ENCODE measurements at regions not wholly inside any gene's neighbourhood (a gene's known extent, or its start where the extent isn't known, plus 50 kb on each side); places are given as distances from the start of the nearest gene placed in this dataset.

DNA sequence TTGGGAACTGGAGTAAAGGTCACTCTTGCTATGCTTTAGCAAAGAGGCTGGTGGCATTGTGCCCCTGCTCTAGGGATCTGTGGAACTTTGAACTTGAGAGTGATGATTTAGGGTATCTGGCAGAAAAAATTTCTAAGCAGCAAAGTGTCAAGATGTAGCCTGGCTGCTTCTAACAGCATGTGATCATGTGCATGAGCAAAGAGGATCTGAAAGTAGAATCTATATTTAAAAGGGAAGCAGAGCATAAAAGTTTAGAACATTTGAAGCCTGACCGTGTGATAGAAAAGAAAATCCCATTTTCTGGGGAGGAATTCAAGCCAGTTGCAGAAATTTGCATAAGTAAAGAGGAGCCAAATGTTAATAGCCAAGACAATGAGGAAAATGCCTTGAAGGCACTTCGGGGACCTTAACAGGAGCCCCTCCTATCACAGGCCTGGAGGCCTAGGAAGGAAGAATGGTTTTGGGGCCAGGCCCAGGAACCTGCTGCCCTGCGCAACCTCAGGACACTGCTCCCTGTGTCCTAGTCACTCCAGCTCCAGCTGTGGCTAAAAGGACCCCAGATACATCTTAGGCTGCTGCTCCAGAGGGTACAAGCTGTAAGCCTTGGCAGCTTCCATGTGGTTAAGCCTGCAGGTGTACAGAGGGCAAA lies 212.2 kb upstream of the LINGO1 start:
- intact Hi-C loops (cut with micrococcal nuclease), result no loop called here
- TF ChIP-seq, protein P1, sequence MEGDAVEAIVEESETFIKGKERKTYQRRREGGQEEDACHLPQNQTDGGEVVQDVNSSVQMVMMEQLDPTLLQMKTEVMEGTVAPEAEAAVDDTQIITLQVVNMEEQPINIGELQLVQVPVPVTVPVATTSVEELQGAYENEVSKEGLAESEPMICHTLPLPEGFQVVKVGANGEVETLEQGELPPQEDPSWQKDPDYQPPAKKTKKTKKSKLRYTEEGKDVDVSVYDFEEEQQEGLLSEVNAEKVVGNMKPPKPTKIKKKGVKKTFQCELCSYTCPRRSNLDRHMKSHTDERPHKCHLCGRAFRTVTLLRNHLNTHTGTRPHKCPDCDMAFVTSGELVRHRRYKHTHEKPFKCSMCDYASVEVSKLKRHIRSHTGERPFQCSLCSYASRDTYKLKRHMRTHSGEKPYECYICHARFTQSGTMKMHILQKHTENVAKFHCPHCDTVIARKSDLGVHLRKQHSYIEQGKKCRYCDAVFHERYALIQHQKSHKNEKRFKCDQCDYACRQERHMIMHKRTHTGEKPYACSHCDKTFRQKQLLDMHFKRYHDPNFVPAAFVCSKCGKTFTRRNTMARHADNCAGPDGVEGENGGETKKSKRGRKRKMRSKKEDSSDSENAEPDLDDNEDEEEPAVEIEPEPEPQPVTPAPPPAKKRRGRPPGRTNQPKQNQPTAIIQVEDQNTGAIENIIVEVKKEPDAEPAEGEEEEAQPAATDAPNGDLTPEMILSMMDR (IDR thresholded peaks at IDR 0.05), result no peak
- TF ChIP-seq EZH2 (IDR thresholded peaks at IDR 0.05; ENCODE audit: borderline replicate concordance, insufficient read depth, low read depth, low read length, poor library complexity, severe bottlenecking), result no peak

DNA sequence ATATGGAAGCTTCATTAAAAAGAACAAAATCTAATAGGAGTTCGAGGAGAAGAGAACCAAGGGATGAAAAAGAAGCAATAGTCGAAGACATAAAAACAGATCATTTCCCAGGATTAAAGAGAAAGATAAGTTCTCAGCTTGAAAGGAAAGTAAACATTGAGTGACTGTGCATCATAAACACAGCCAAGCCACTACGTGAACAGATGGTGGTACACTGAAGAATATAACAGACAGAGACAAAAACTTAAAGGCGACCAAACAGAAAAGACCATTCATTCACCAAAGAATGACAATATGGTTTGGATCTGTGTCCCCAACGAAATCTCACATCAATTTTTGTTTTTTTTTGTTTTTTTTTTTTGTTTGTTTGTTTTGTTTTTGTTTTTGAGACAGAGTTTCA lies 210.8 kb upstream of the LINGO1 start:
- Histone ChIP-seq H3K36me3 (replicated peaks in 1 of 2; ENCODE audit: control extremely low read depth in 1 of 2, control insufficient read depth in 1 of 2, extremely low read depth in 1 of 2, insufficient read depth in 2 of 2, low read length in 1 of 2) (no peaks in the 10 kb centered on the region), H3K27ac (ENCODE audit: low read length in 2 of 2) (no peak overlapping the region), H3K4me2 (replicated peaks; ENCODE audit: low read depth, low read length, poor library complexity, severe bottlenecking) (no peak overlapping the region), H3K4me1 (ENCODE audit: control insufficient read depth in 2 of 2, insufficient read depth in 2 of 2, low read length in 2 of 2) (no peaks in the 10 kb centered on the region), H3K9ac (ENCODE audit: low read length) (no peak overlapping the region), H3K9me3 (ENCODE audit: control extremely low read depth in 1 of 3, control insufficient read depth in 2 of 3, insufficient read depth in 1 of 3, low read length in 2 of 3) (peaks cover 1 to 23% (median 18%) of the 10 kb centered on the region in 3 donors), H3K27me3 (replicated peaks in 1 of 4; ENCODE audit: control extremely low read depth in 1 of 4, control insufficient read depth in 3 of 4, insufficient read depth in 4 of 4, low read length in 3 of 4) (peaks cover 0 to 18% (median 2%) of the 10 kb centered on the region in 4 experiments), H3K79me2 (ENCODE audit: control insufficient read depth, insufficient read depth, low read length) (no peaks in the 10 kb centered on the region), H4K20me1 (ENCODE audit: control insufficient read depth, insufficient read depth, low read length, poor library complexity, severe bottlenecking) (no peaks in the 10 kb centered on the region), H2AFZ (ENCODE audit: insufficient read depth, low read depth, low read length, poor library complexity, severe bottlenecking) (no peak overlapping the region), H3K4me3 (ENCODE audit: control extremely low read depth in 1 of 5, extremely low read depth in 1 of 5, insufficient read depth in 1 of 5, low read depth in 2 of 5, low read length in 4 of 5) (no peak overlapping the region)
- intact Hi-C loops (cut with micrococcal nuclease), result no loop called here
- no peak overlapping the region for H3K4me3 Mint-ChIP-seq
- ChIA-PET CTCF (interaction anchor here (0.6 to 0.7 kb wide), 2 partner anchors 12 to 27 kb away, joined by 3 to 4 read pairs; no protein-coding TSS in a partner anchor), POLR2A (no interaction called here)
- ATAC-seq (ENCODE audit: low read depth), result no peak
- peaks cover 9% of the 10 kb centered on the region for H3K9me3 Mint-ChIP-seq (ENCODE audit: insufficient read depth)
- TF ChIP-seq, protein P1 (IDR thresholded peaks at IDR 0.05), result no peak
- H3K27me3 Mint-ChIP-seq, result peaks cover 24% of the 10 kb centered on the region
- WGBS (ENCODE audit: insufficient coverage), result 95% methylated on average over 3 of the region's 5 CpGs
- H3K4me1 Mint-ChIP-seq, result no peaks in the 10 kb centered on the region
- H3K27ac Mint-ChIP-seq, result no peak overlapping the region
- no peak for DNase-seq

More for the DNA sequence above, 212.2 kb upstream of the LINGO1 start:
- Histone ChIP-seq H3K4me1 (ENCODE audit: control insufficient read depth in 2 of 2, insufficient read depth in 2 of 2, low read length in 2 of 2) (no peaks in the 10 kb centered on the region), H4K20me1 (ENCODE audit: control insufficient read depth, insufficient read depth, low read length, poor library complexity, severe bottlenecking) (no peaks in the 10 kb centered on the region), H3K9me3 (ENCODE audit: control extremely low read depth in 1 of 3, control insufficient read depth in 2 of 3, insufficient read depth in 1 of 3, low read length in 2 of 3) (peaks cover 1 to 23% (median 18%) of the 10 kb centered on the region in 3 donors), H3K4me3 (ENCODE audit: control extremely low read depth in 1 of 5, extremely low read depth in 1 of 5, insufficient read depth in 1 of 5, low read depth in 2 of 5, low read length in 4 of 5) (no peak overlapping the region), H3K27me3 (replicated peaks in 1 of 4; ENCODE audit: control extremely low read depth in 1 of 4, control insufficient read depth in 3 of 4, insufficient read depth in 4 of 4, low read length in 3 of 4) (peaks cover 0 to 14% (median 4%) of the 10 kb centered on the region in 4 experiments), H2AFZ (ENCODE audit: insufficient read depth, low read depth, low read length, poor library complexity, severe bottlenecking) (no peak overlapping the region), H3K36me3 (replicated peaks in 1 of 2; ENCODE audit: control extremely low read depth in 1 of 2, control insufficient read depth in 1 of 2, extremely low read depth in 1 of 2, insufficient read depth in 2 of 2, low read length in 1 of 2) (no peaks in the 10 kb centered on the region), H3K27ac (ENCODE audit: low read length in 2 of 2) (no peak overlapping the region), H3K79me2 (ENCODE audit: control insufficient read depth, insufficient read depth, low read length) (no peaks in the 10 kb centered on the region), H3K9ac (ENCODE audit: low read length) (no peak overlapping the region), H3K4me2 (replicated peaks; ENCODE audit: low read depth, low read length, poor library complexity, severe bottlenecking) (no peak overlapping the region)
- Mint-ChIP-seq H3K27me3 (peaks cover 21% of the 10 kb centered on the region), H3K27ac (no peak overlapping the region), H3K4me3 (no peak overlapping the region), H3K4me1 (no peaks in the 10 kb centered on the region), H3K9me3 (ENCODE audit: insufficient read depth) (peaks cover 10% of the 10 kb centered on the region)
- ChIA-PET POLR2A (no interaction called here), CTCF (no interaction called here)
- WGBS (ENCODE audit: insufficient coverage), result 67% methylated on average over 3 of the region's 3 CpGs
- no peak for DNase-seq
- no peak for ATAC-seq (ENCODE audit: low read depth)

Data from B cell (primary cell).